ENCODE measurements at regions not wholly inside any gene's neighbourhood (a gene's known extent, or its start where the extent isn't known, plus 50 kb on each side); places are given as distances from the start of the nearest gene placed in this dataset.
"Not testable (repeated sequence)": the region's sequence is repeated elsewhere in the genome, so short reads cannot be mapped to it uniquely, and the experiment has no call there.

DNA sequence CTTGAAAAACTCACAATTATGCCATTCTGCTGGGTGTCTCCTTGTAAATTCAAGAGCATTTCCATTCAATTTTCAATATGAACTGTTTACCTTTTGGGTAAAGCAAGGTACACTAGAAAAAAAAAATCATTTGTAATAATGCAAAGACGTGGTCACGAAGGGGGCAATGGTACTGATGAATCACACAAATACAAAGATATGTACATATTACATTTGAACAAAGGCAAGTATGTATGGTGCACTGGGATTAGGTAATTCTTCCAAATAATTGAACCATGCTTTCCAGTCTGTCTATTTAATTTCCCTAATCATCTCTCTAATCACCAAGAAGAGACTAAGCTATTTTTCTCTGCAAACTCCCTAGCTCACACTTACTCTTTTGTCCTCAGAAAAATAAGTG is 63.4 kb upstream of the RNF38 start:
- peaks cover 22% of the 10 kb centered on the region for H3K4me1 ChIP-seq
- no peaks in the 10 kb centered on the region for H3K27me3 ChIP-seq
- no peak overlapping the region for H3K4me2 ChIP-seq
- H3K27ac ChIP-seq = no peak overlapping the region
- no peak overlapping the region for H3K4me3 ChIP-seq
- no peaks in the 10 kb centered on the region; the same call in 1 of the 2 replicates for H3K9me3 ChIP-seq
- H4K20me1 ChIP-seq = peaks cover 65% of the 10 kb centered on the region
- no peak overlapping the region for H3K9ac ChIP-seq
- H3K36me3 ChIP-seq = peaks cover 23% of the 10 kb centered on the region; the same call in 1 of the 2 replicates
- TF ChIP-seq Cebpa-rat (IDR thresholded peaks at IDR 0.05) = no peak

DNA sequence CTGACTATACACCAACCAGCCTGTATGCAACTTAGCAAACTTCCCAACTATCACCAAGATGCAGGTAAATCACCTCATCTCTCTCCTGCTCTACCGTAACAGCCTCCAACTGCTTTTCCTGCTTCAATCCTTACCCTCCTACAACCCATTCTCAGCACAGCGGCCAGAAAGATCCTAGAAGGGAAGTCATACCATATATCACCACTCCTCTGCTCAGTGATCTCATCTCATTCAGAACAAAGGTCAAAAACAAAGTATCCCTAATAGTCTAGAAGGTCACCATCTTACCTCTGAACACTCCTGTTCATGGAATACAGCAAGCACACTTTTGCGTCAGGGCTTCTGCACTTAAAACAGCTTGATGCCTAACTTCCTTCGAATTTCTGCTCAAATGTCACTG is 62.2 kb upstream of the RNF38 start:
- Histone ChIP-seq H3K9me3 (no peaks in the 10 kb centered on the region; the same call in 1 of the 2 replicates), H3K27me3 (no peaks in the 10 kb centered on the region), H3K4me1 (peaks cover 34% of the 10 kb centered on the region), H4K20me1 (peaks cover 69% of the 10 kb centered on the region), H3K36me3 (peaks cover 30% of the 10 kb centered on the region; the same call in 1 of the 2 replicates), H3K9ac (no peak overlapping the region), H3K4me3 (no peak overlapping the region), H3K27ac (no peak overlapping the region), H3K4me2 (no peak overlapping the region)
- no peak for TF ChIP-seq Cebpa-rat (IDR thresholded peaks at IDR 0.05)

DNA sequence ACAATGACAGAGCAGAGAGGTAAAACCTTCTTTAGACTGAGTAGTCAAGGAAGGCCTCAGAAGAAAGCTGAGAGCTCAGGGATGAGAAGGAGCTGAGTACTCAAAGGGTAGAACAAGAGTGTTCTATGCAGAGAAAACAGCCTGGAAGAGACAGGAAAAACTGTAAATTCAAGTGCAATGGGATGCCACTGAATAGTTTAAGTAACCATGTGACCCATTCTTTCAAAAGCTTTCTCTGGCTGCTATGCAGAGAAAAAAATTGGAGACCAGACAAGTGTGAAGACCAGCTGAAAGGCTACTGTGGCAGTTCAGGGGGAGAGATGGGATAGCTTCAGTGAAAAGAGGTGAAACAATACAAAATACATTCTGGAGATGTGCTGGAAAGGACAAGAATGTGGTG is 61.3 kb upstream of the RNF38 start:
- no peak overlapping the region for H3K27ac ChIP-seq
- H3K9me3 ChIP-seq = no peaks in the 10 kb centered on the region; the same call in 1 of the 2 replicates
- peaks cover 30% of the 10 kb centered on the region; the same call in 1 of the 2 replicates for H3K36me3 ChIP-seq
- H3K27me3 ChIP-seq = no peaks in the 10 kb centered on the region
- peaks cover 40% of the 10 kb centered on the region for H3K4me1 ChIP-seq
- H3K9ac ChIP-seq = no peak overlapping the region
- no peak overlapping the region for H3K4me3 ChIP-seq
- no peak overlapping the region for H3K4me2 ChIP-seq
- TF ChIP-seq Cebpa-rat (IDR thresholded peaks at IDR 0.05) = no peak
- peaks cover 76% of the 10 kb centered on the region for H4K20me1 ChIP-seq

GRCh38 chr9:36458430-36458915 is 58.4 kb upstream of the RNF38 start:
- peak overlapping the region; percentile 78 for H3K4me2 ChIP-seq
- peaks cover 25% of the 10 kb centered on the region; the same call in 1 of the 2 replicates for H3K36me3 ChIP-seq
- H3K4me3 ChIP-seq, H3K9me3 ChIP-seq, H3K27me3 ChIP-seq, H3K9ac ChIP-seq, H3K27ac ChIP-seq: not testable (repeated sequence)
- H4K20me1 ChIP-seq = peaks cover 100% of the 10 kb centered on the region
- H3K4me1 ChIP-seq = peaks cover 40% of the 10 kb centered on the region

DNA sequence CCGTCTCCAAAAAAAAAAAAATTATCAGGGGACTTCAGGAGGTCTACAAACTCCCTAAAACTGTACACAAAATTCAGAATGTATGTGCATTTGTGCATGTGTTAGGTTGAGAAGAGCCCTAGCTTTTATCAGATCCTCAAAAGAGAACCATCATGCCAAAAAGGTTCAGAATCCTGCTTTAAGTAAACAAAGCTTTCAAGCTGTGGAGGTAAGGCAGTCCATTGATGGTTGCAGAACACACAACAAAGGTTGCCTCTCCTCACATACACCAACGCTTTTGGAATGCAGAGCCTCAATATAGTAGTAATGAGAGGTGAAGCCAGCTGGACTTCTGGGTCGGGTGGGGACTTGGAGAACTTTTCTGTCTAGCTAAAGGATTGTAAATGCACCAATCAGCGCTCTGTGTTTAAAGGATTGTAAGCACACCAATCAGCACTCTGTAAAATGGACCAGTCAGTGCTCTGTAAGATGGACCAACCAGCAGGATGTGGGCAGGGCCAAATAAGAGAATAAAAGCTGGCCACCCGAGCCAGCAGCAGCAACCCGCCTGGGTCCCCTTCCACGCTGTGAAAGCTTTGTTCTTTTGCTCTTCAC is 57.9 kb upstream of the RNF38 start:
- Histone ChIP-seq H3K4me3 (no peak overlapping the region), H3K9me3 (no peaks in the 10 kb centered on the region; the same call in 1 of the 2 replicates), H3K27ac (no peak overlapping the region; the same call in 1 of the 2 replicates), H4K20me1 (peaks cover 100% of the 10 kb centered on the region), H3K9ac (no peak overlapping the region), H3K4me2 (peak overlapping the region; percentile 78), H3K36me3 (peaks cover 25% of the 10 kb centered on the region; the same call in 1 of the 2 replicates), H3K27me3 (no peaks in the 10 kb centered on the region), H3K4me1 (peaks cover 40% of the 10 kb centered on the region)
- TF ChIP-seq Cebpa-rat (IDR thresholded peaks at IDR 0.05) = no peak

GRCh38 chr9:36456480-36457065 is 56.5 kb upstream of the RNF38 start:
- H3K27ac ChIP-seq = no peak overlapping the region
- H4K20me1 ChIP-seq = peaks cover 100% of the 10 kb centered on the region
- no peak overlapping the region for H3K4me2 ChIP-seq
- no peaks in the 10 kb centered on the region for H3K27me3 ChIP-seq
- H3K9me3 ChIP-seq = no peaks in the 10 kb centered on the region; the same call in 1 of the 2 replicates
- no peak overlapping the region for H3K9ac ChIP-seq
- H3K36me3 ChIP-seq = peaks cover 16% of the 10 kb centered on the region; the same call in 1 of the 2 replicates
- peaks cover 40% of the 10 kb centered on the region for H3K4me1 ChIP-seq
- no peak for TF ChIP-seq Cebpa-rat (IDR thresholded peaks at IDR 0.05)
- H3K4me3 ChIP-seq = no peak overlapping the region

DNA sequence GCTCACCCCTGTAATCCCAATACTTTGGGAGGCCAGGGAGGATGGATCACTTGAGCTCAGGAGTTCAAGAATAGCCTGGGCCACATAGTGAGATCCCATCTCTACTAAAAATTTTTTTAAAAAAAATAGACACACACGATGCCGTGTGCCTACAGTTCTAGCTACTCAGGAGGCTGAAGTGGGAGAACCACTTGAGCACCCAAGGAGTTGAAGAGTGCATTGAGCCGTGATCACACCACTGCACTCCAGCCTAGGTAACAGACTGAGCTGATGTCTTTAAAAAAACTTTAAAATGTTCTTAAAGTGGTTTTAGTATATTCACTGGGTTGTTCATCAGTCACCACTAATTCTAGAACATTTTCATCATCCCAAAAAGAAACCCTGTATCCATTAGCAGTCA is 51.9 kb upstream of the RNF38 start:
- Histone ChIP-seq H3K4me2 (no peak overlapping the region), H3K4me1 (peaks cover 3% of the 10 kb centered on the region; the same call in 1 of the 2 replicates), H3K4me3 (no peak overlapping the region), H3K9ac (no peak overlapping the region), H3K9me3 (no peaks in the 10 kb centered on the region), H3K27ac (no peak overlapping the region), H3K27me3 (no peaks in the 10 kb centered on the region), H3K36me3 (0 out of 2 replicates have a peak, but pooled peaks cover 12% of the 10 kb centered on the region), H4K20me1 (peaks cover 100% of the 10 kb centered on the region)
- TF ChIP-seq Cebpa-rat (IDR thresholded peaks at IDR 0.05) = no peak

DNA sequence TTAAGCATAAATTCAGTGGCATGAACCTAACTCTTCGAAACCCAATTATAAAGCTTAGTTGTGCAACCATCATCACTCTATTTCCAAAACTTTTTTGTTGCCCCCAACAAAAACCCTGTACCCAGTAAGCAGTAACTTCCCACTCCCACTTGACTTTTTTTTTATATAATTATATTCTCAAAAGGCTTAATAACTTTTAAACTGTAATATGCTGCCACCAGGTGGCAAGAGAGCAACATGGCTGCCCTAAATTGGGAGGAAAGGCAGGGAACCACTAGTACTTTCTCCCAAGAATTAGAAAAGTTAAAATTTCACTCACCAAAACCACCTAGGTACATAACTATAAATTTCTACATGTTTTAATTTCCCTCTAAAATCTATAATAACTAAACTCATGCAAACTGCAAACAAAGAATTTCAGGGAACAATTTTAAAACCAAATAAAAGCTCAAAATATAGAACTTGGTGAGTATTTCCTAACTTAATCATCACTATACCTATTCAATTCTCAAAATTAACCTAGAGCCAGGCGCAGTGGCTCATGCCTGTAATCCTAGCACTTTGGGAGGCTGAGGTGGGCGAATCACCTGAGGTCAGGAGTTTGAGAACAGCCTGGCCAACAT is 50.2 kb upstream of the RNF38 start:
- Histone ChIP-seq H3K4me1 (no peaks in the 10 kb centered on the region), H3K4me3 (no peak overlapping the region), H3K9me3 (peaks cover 8% of the 10 kb centered on the region; the same call in 1 of the 2 replicates), H3K27ac (no peak overlapping the region), H3K4me2 (no peak overlapping the region), H3K36me3 (peaks cover 25% of the 10 kb centered on the region), H4K20me1 (peaks cover 100% of the 10 kb centered on the region), H3K9ac (no peak overlapping the region), H3K27me3 (no peaks in the 10 kb centered on the region)
- no peak for TF ChIP-seq Cebpa-rat (IDR thresholded peaks at IDR 0.05)
